ENCODE measurements at regions not wholly inside any gene's neighbourhood (a gene's known extent, or its start where the extent isn't known, plus 50 kb on each side); places are given as distances from the start of the nearest gene placed in this dataset.
"Not testable (repeated sequence)": the region's sequence is repeated elsewhere in the genome, so short reads cannot be mapped to it uniquely, and the experiment has no call there.

DNA sequence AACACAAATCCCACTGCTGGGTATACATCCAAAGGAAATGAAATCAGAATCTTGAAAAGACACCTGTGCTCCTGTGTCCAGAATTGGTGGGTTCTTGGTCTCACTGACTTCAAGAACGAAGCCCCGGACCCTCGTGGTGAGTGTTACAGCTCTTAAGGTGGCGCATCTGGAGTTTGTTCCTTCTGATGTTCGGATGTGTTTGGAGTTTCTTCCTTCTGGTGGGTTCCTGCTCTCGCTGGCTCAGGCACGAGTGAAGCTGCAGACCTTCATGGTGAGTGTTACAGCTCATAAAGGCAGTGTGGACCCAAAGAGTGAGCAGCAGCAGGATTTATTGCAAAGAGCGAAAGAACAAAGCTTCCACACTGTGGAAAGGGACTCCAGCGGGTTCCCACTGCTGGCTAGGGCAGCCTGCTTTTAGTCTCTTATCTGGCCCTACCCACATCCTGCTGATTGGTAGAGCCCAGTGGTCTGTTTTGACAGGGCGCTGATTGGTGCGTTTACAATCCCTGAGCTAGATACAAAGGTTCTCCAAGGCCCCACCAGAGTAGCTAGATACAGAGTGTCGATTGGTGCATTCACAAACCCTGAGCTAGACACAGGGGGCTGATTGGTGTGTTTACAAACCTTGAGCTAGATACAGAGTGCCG is 80.0 kb upstream of the RGPD4 start:
- TF ChIP-seq, protein P1, sequence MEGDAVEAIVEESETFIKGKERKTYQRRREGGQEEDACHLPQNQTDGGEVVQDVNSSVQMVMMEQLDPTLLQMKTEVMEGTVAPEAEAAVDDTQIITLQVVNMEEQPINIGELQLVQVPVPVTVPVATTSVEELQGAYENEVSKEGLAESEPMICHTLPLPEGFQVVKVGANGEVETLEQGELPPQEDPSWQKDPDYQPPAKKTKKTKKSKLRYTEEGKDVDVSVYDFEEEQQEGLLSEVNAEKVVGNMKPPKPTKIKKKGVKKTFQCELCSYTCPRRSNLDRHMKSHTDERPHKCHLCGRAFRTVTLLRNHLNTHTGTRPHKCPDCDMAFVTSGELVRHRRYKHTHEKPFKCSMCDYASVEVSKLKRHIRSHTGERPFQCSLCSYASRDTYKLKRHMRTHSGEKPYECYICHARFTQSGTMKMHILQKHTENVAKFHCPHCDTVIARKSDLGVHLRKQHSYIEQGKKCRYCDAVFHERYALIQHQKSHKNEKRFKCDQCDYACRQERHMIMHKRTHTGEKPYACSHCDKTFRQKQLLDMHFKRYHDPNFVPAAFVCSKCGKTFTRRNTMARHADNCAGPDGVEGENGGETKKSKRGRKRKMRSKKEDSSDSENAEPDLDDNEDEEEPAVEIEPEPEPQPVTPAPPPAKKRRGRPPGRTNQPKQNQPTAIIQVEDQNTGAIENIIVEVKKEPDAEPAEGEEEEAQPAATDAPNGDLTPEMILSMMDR (IDR thresholded peaks at IDR 0.05; ENCODE audit: low read depth, low read length, poor library complexity, severe bottlenecking): not testable (repeated sequence)
- TF ChIP-seq EZH2phosphoT487 (IDR thresholded peaks at IDR 0.05; ENCODE audit: borderline replicate concordance, low read length): not testable (repeated sequence)
